ENCODE measurements at regions not wholly inside any gene's neighbourhood (a gene's known extent, or its start where the extent isn't known, plus 50 kb on each side); places are given as distances from the start of the nearest gene placed in this dataset.

GRCh38 chr1:9179463-9180110, 50.7 kb upstream of the GPR157 start:
- Mint-ChIP-seq H3K27ac (no peak overlapping the region), H3K4me1 (peaks cover 8% of the 10 kb centered on the region), H3K9me3 (no peaks in the 10 kb centered on the region), H3K36me3 (ENCODE audit: low read depth) (no peaks in the 10 kb centered on the region), H3K4me3 (no peak overlapping the region), H3K27me3 (peaks cover 28% of the 10 kb centered on the region)
- DNase-seq (no peak), ATAC-seq (no peak)

DNA sequence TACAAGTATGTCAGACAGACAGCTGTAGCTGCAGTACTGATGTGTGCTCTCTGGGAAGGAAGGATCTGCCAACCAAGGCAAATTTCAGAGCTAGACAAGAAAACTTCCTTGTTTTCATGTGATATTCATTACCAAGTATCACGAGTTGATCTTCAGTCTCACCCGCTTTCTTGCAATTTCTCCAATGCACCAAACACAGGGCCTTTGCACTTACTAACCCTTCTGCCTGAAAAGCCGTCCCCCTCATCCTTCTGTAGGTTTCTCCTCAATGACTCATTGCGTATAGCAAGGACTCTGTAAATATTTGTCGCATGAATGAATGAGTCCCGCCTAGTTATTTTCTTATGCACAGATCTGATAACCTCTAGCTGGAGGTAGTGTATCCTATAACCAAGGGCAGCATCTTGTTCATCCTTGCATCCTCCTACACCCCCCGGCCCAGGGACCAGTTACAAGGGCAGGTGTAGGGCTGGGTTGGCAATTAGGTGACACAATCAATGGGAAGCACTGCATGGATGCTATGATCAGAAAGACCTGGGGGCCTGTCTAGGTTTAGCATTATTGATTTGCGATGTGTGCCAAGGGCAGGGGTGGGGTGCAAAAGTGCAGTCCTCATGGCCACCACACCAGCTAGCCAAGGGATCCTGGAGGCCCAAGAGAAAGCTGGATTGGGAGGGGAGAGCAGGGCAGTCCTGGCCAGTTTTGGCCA, 51.4 kb upstream of the GPR157 start:
- DNase-seq: no peak
- Mint-ChIP-seq H3K27ac (no peak overlapping the region), H3K27me3 (peaks cover 28% of the 10 kb centered on the region), H3K9me3 (no peaks in the 10 kb centered on the region), H3K4me1 (peaks cover 8% of the 10 kb centered on the region), H3K36me3 (ENCODE audit: low read depth) (no peaks in the 10 kb centered on the region), H3K4me3 (no peak overlapping the region)
- no peak for ATAC-seq

DNA sequence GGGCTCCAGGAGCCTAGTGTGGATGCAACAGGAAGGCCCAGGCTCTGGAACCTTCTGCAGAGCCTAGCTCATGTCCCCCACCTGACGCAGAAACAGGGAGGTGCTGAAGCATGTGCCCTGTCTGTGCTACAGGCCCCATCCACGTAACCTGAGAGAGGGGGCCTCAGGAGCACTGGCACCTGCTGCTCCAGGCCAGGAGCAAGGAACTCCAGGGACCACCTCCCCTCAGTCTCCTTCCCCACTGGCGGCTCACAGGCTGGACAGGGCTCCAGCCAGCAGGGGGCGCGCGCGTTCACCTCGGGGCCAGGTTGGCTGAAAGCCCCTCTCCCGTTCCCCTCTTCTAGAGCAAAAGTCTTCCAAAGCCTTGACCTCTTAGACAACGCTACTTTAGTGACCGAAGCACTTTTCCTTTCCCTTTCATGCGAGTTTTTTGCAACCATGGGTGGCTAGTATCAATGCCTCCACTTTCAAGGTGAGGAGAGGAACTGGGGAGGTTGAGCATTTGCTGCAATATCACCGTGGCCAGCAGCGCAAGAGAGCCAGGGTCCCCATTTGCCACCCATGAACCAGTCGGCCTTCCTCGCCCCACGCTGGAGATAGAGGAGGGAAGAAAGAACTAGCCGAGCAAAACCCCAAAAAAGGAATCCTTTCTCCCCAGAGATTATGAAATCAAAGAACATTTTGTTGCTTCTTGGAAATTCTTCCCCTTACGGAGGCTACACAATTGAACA, 52.4 kb upstream of the GPR157 start:
- Mint-ChIP-seq H3K9me3 (no peaks in the 10 kb centered on the region), H3K27me3 (peaks cover 27% of the 10 kb centered on the region), H3K36me3 (ENCODE audit: low read depth) (no peaks in the 10 kb centered on the region), H3K4me3 (peak overlapping the region; percentile 77), H3K4me1 (peaks cover 8% of the 10 kb centered on the region), H3K27ac (no peak overlapping the region)
- peak; percentile 67 for ATAC-seq
- peak; percentile 85 for DNase-seq

DNA sequence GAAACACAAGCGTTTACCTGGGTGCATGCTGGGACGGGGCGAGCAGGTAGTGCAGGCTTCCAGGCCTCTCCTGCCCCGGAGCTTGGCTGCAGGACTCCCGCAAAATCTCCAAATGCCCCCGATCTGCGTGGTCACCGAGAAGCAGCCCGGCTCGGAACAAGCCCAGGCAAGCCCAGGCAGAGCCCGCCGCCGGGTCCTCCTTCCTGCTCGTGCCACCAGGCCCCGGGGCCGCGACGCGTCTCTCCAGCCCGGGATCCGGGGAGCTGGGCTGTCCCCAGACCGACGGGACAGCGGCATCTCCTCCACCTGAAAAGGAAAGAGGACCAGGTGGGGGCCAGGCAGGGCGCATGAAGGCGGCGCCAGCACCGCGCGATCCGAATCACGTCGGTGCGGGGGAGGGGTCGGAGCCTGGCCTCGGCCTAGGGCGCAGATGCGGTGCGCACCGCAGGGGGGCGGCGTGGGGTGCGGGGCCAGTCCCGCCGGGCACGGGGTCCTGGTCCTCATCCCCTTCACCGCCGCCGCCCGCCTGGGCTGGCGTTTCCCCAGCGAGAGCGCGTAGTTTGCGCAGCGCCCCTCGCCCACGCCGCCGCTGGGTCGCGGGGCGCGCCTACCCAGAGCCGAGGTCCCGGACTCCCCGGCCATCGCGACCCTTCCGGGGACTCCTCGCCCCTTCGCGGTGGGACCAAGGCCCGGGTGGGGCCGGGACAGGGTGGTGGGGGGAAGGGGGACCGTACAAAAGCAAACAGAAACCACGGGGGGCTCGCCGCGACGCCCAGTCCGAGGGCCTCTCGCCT, 52.4 kb upstream of the H6PD start:
- Mint-ChIP-seq H3K27ac (no peak overlapping the region), H3K9me3 (no peaks in the 10 kb centered on the region)
- ATAC-seq: peak; percentile 13

DNA sequence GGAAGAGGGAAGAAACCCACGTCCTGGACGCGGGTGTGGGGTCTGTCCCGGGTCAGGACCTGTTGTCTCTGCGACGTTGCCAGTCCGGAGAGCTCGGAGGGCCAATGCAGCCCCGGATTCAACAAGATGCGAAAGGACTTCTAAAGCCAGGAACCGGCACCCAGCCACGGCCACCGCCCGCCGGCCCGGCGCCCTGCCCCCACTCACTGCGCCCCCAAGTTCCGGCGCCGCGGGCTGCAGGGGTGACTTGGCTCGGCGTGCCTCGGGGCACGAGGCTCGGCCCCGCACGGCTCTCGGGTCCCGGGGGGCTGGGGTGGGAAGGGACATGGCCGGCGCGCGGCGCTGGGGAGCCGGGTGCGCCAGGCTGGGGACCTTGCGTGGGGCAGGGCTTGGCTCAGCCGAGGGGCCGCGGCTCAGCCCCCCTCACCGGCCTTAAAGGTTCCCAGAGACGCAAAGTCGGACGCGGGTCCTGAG, 51.8 kb upstream of the H6PD start:
- Mint-ChIP-seq H3K9me3 (no peaks in the 10 kb centered on the region), H3K4me3 (peak overlapping the region; percentile 56), H3K27ac (no peak overlapping the region), H3K36me3 (ENCODE audit: low read depth) (no peaks in the 10 kb centered on the region), H3K27me3 (peaks cover 23% of the 10 kb centered on the region), H3K4me1 (peaks cover 8% of the 10 kb centered on the region)
- DNase-seq (no peak), ATAC-seq (no peak)

More for the DNA sequence above, 52.4 kb upstream of the H6PD start:
- DNase-seq: peak; percentile 36
- Mint-ChIP-seq H3K36me3 (ENCODE audit: low read depth) (no peaks in the 10 kb centered on the region), H3K27me3 (peaks cover 23% of the 10 kb centered on the region), H3K4me3 (peak overlapping the region; percentile 77), H3K4me1 (peaks cover 8% of the 10 kb centered on the region)

DNA sequence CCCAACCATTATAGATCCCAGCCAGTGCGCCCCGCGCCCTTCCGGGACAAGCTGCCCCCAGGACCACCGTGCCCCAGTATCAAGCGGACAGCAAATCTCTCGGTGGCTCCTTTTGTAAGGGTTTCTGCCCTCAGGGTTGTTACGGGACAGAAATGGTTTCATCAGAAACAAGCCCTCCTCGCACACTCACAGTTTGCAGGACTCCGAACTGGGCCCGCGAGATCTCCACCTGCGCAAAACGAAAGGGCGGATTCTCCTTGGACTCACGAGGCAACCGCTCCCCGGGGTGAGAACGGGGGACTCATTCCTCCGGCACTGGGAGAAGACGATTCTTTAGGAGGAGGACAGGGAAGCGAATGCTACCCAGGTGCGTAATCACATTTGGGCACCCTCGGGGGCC, 51.1 kb upstream of the H6PD start:
- H3K27me3 Mint-ChIP-seq: peaks cover 22% of the 10 kb centered on the region
- no peaks in the 10 kb centered on the region for H3K9me3 Mint-ChIP-seq
- no peak overlapping the region for H3K4me3 Mint-ChIP-seq
- no peak for ATAC-seq
- H3K4me1 Mint-ChIP-seq: peaks cover 8% of the 10 kb centered on the region
- no peak for DNase-seq
- no peaks in the 10 kb centered on the region for H3K36me3 Mint-ChIP-seq (ENCODE audit: low read depth)
- no peak overlapping the region for H3K27ac Mint-ChIP-seq

- Mint-ChIP-seq H3K9me3 (no peaks in the 10 kb centered on the region), H3K4me1 (peaks cover 8% of the 10 kb centered on the region), H3K36me3 (ENCODE audit: low read depth) (no peaks in the 10 kb centered on the region), H3K4me3 (no peak overlapping the region), H3K27me3 (peaks cover 22% of the 10 kb centered on the region), H3K27ac (no peak overlapping the region)
- ATAC-seq (no peak), DNase-seq (no peak)
These were observed 50.7 kb upstream of the H6PD start for GRCh38 chr1:9183898-9184297.

DNA sequence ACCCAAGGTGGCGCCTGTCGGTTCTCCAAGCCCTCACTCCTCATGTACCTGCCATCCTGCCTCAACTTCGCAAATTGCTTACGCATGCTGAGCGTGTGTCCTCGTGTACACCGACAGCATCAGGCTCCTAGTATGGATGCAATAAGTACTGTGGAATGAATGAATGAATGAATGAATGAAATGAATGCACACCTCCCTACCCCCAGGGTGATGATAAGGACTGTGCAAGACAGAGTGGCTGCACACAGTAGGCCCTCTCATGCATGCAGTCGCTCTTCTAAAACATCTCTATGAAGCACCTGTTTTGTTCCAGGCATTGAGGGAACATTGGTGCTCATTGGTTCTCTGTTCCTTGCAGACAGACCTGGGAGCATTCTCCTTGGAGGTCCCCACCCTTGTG, 49.8 kb upstream of the H6PD start:
- no peak overlapping the region for H3K4me3 Mint-ChIP-seq
- DNase-seq (no peak), ATAC-seq (no peak)
- no peaks in the 10 kb centered on the region for H3K9me3 Mint-ChIP-seq
- peaks cover 23% of the 10 kb centered on the region for H3K27me3 Mint-ChIP-seq
- H3K4me1 Mint-ChIP-seq: peaks cover 8% of the 10 kb centered on the region
- H3K27ac Mint-ChIP-seq: no peak overlapping the region
- no peaks in the 10 kb centered on the region for H3K36me3 Mint-ChIP-seq (ENCODE audit: low read depth)

Data from activated naive CD8-positive, alpha-beta T cell treated with anti-CD3 and anti-CD28 coated beads, Interleukin-2, amount 50 U/mL, for 24 hours (primary cell).